GM21360 (cell line): ENCODE measurements at regions not wholly inside any gene's neighbourhood (a gene's known extent, or its start where the extent isn't known, plus 50 kb on each side); places are given as distances from the start of the nearest gene placed in this dataset.
A peak's percentile ranks its signal among the peaks of the same experiment; 100 is the strongest.

Source experiments
- ATAC-seq: cut with Tn5 transposase; IDR thresholded peaks from one replicate; pipeline ENCODE4 v1.9.1; 2021; ENCODE audit warnings: mild to moderate bottlenecking, moderate library complexity; ENCODE audit not compliant: unreplicated experiment

DNA sequence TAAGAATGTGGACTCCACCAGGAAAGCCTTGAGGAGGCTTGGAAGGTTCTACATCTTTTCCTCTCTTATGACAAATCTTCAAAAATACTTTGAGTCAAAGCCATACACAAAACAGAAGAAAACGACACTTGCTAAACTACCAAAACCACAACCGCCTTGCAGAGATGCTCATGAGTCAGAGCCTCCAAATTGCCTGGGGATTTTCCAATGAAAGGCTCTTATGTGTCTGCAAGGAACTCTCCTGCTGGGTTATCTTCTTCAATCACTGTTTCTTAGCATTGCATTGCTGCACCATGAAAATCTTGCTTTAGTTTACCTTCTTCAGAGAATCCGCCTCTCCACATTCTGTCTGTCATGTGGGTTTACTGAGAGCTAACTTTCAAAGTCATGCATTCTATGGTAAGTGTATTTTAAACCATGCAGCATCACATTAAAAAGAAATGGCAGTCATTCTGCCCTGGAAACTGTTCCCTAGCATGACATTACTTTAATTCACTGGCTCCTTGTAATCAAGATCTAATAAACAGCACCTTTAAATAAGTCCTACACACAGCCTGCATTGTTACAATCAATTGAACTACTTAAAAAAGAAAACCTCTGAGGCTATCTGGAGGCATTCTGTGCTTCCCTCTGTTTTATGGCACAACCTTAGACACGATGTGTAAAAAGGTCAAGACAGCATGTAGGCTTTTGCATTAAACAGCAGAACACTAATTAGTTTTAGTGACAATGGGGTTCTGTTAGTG, 210.0 kb upstream of the FOXD3 start:
- no peak for ATAC-seq

DNA sequence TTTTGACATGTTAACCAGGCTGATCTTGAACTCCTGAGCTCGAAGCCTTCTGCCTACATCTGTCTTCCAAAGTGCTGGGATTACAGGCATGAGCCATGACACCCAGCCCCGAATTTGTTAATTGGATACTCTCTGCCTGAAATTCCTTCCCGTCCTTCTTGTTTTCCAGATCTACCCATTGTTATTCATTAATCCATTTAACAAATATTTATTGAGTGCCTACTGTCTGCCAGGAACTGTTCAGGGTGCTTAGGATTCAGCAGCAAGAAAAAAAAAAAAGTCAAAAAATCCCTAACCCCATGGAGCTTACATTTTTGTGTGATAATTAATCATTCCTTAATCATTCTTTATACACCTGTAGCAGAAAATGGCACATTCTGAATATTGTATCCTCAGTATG, 206.8 kb upstream of the FOXD3 start:
- no peak for ATAC-seq

DNA sequence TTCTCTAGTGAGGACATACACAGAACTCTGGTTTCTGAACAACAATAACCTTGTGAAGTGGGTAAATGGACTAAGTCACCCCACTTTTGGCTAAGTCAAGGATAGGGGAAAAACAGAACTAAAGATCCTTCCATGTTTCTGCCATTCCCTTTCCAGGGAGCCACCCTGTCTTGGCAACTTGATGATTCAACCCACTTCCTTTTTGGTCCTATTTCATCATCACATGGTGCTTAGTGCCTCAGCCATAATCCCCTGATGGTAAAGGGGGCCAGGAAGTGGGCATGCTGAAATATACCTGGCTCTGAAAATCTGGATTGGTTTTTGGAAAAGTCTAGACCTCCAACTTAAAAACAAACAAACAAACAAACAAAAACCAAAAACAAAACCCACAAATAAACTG, 206.4 kb upstream of the FOXD3 start:
- ATAC-seq, result no peak

DNA sequence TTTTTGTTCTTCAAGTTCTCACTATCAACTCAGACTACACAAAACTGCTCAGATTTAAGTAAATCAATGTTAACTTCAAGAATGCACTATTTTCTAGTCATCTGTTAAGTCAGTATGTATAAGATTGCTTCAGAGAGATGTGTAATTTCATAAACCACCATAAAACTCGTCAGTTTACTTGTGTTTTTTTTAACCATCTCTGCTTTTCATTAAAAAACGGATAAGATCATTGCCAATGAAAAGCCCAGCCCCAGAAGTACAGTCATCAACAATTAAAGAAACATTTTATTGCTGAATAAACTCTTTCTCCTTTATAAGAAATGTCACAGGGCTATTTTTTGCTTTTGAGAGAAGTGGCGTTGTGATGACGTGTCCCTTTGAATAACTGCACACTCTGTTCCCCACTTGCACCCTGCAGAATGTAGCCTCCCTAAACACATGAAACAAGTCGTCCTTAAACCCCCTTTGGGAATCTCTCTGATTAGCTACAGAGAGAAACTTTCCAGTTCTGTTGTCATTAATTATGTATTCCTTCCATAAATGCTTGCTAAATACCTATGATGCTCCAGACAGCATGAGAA, 202.7 kb upstream of the FOXD3 start:
- ATAC-seq, result no peak

DNA sequence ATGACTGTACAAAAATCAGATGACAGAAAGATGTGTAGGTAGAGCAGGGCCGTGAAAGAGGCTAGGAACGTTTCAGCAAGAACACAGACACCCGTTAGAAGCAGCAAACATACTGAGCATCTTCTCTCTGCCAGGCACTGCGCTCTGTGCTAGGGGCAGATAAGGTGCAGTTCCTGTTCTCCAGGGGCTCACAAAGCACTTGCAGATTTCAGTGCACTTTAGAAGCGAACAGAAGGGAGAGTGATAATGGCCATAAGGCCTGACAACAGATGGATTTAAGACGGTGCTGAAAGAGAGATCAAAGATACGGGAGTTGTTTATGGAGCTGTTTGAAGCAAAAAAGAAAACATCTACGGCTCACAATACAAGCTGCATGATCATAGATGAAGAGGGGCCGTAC, 200.3 kb upstream of the FOXD3 start:
- no peak for ATAC-seq

DNA sequence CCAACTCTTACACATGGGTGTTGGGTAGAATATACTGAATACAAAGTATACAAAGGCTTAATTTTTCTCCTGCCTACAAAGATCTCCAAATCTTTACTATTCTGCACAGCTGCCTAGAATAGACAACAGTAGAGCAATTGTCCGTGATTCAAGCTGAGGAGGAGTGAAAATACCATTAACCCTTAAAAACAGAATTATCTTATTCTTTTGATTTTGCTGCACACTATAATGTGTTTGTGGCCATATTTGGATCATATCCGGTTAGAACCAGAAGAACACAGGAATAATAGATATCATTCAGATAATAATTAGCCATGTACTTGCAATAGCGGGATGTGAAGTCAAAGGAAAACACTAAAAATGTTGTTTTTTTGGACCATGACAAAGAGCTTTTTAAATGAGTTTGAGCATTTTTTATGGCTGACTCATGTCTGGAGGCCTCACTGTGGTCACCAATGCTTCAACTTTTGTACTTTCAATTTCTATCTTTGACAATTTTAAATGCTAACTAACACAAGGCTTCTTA, 197.6 kb upstream of the FOXD3 start:
- ATAC-seq, result peak; percentile 80

DNA sequence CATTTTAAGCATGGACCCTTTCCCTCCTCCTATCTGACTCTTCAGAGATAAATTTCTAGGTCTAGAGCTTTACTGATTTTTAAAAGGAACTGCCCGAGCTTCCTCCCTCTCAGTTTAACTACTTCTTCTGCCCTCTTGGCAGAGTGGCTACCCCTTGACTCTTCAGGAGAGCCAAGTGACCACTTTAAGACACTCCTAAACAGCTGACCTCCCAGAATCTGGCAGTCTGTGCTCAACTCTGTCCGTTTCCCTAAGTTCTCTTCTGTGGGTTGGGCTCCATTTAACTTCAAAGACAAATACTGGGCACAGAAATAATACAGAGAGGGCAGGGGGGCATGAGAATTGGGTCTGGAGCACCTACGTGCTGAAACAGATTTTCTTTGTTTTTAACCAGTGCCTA, 196.3 kb upstream of the FOXD3 start:
- ATAC-seq, result no peak

DNA sequence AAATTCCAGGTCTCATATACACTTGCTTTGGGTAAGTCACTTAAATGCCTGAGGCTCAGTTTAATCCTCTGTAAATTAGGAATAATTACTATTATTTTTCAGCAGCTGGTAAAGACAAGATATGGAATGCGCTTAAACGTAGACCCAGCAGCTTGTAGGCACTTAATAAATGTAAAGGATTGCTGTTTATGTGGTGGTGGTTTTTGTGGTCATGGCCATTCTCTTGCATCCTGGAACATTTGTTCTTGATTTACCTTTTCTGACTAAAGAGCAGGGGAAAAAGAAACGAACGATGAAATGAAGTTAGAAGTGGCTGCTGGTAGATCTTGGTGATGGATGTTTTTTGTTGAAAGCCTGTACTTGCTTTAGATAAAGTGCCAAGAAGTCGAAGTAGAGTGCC, 195.0 kb upstream of the FOXD3 start:
- ATAC-seq, result no peak

DNA sequence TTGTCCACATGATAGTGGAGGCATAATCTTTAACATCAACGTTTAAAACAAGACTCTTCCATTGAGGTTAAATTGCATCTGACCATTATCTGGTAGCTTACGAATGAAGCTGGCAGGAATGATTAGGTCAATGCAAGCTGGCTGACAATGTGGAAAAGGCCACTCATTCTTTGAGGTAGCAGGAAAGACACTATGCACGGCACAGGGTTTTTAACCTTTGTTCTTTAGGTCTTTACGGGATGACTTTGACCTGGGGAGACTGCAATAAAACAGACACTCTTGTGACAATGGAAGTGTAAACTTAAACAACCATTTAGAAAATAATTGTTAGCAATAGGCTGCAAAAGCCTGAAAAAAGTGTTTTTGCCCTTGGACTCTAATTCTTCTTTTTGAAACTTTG, 193.8 kb upstream of the FOXD3 start:
- no peak for ATAC-seq

DNA sequence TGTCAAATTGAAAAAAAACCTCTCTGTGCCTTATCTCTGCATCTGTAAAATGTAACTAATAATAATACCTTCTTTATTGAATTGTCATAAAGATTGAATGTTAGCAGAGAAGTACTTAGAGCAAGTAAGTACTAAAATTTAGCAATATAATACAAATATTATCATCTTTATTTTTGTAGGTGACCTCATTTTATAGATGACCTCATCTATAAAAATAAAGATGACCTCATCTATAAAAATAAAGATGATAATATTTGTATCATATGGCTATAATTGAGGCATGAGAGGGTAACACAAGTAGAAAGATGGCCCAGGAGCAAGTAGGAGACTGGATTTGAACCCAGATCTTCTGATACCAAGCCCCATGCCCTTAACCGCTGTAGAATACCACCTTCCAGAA, 193.2 kb upstream of the FOXD3 start:
- ATAC-seq, result no peak

DNA sequence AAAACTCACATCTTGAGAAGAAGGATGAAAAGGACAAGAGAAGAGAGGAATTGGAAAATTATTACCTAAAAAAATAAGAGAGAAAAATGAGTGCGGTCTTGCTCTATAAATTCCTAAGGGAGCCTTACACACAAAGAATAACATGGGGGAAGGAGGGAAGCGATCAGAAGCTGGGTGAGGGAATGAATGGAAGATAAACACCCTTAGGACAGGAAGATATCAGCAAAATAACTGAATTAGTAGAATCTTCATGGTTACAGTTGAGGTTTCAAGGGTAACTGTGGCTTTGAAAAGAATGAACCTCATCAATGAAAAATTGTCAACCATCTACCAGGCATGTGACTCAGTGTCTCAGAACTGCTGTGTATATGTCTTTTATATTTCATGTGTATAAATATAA, 192.5 kb upstream of the FOXD3 start:
- ATAC-seq, result no peak

DNA sequence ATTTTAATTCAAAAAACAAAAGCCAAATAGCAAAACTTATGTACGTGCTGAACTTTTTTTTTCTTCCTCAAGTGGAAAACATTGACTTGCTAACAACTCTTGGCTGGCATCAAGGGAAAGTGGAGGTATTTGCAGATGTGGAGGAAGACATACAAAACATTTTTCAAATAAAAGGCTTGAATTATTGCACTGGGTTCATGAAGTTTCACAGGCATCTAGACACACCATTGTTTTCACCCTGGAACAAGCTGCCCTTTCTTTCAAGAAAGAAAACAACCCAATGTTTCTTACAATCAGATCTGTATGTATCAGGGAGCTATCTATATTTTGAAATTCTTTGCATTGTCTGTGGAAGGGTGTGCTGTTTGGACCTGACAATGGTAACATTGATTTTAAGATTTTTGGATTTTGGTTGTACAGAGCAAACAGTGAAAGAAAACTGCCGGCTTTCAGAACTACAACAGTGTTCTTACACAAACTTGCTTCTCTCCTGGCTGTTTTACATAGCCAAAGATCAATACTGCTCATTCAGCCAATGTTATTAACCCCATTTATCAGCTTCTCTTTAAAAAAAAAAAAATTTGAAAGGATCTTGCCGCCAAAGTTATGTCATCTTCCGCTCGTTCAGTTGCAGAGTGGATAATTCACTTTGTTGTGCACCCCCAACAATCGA, 187.7 kb upstream of the FOXD3 start:
- no peak for ATAC-seq

DNA sequence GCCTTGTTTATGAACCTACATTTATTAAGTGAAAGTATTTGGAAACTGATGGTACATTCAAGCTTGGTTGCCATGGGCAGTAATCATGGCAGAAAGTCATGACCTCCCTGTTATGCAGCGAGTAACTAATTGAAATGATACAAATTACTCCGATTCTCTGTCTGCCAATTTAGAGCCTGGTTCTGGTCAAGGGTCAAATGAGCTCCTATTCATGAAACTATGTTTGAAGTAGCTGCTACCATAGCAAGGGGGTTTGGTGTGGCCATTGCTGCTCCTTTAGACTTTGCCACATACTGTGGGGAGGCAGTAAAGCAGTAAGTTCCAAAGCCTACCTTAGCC, 187.2 kb upstream of the FOXD3 start:
- ATAC-seq, result no peak

DNA sequence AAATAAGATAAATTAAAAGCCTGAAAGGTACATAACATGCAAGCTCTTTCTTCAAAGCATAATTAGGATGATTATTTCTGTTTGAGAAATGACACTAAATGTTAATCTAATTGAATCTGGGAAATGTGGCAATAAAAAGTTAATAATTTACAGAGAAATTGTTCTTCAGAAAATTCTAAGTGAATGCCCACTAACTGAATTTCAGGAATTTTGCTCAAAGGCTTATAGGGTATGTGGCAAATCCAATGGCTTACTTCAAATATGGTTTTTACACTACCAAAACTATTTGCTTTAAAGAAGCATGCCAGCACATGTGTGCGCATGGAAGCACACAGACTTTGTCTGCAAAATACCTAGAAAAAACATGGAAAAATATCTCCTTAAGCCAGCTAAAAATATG, 186.6 kb upstream of the FOXD3 start:
- no peak for ATAC-seq

DNA sequence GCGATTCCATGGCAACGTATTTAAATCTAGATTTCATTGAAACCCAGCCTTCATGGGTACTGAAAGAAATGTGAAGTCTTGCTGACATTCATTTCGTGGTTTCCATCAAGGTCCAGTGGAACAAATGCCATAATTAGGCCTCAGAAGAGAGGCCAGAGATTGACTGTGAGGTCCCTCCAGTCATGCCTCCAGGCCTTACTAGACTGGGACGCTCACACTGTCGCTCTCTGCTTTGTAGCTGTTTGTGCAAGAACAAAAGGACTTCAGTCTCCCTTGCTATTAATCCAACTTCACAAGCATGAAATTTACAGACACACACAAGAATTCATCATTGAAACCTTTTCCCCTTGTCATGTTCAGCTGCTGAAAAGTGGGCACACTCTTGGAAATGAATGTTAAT, 180.4 kb upstream of the FOXD3 start:
- ATAC-seq, result no peak

DNA sequence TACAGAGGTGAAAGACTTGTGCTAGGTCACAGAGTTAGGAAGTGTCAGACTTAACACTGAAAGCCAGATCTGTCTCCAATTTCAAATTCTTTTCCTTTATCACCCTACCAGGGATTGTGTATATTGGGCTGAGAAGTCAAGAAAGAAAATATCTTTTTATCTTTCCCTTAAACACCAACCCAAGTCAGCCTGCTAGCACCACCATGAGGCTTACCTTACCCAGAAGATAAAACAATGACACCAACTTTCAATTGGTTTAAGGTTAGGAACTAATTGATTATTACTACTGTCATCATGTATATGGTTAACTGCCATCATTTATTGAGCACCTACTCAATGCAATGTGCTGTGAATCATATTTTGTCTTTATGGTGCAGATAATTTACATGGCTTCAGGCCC, 178.9 kb upstream of the FOXD3 start:
- no peak for ATAC-seq

DNA sequence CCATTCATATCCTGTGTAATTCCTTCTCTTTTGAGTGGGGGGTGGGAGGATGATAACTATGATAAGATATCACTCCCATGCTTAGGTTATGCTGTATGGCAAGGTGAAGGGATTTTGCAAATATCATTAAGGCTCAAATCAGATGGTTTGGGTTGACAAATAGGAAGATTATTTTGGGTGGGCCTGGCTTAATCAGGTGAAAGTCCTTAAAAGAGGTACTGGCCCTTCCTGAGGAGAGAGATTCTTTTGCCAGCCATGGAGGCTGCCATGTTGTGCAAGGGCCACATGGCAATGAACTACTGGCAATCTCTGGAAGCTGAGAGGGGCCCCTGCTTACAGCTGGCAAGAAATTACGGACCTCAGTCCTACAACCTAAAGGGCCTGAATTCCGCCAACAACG, 174.6 kb upstream of the FOXD3 start:
- no peak for ATAC-seq

DNA sequence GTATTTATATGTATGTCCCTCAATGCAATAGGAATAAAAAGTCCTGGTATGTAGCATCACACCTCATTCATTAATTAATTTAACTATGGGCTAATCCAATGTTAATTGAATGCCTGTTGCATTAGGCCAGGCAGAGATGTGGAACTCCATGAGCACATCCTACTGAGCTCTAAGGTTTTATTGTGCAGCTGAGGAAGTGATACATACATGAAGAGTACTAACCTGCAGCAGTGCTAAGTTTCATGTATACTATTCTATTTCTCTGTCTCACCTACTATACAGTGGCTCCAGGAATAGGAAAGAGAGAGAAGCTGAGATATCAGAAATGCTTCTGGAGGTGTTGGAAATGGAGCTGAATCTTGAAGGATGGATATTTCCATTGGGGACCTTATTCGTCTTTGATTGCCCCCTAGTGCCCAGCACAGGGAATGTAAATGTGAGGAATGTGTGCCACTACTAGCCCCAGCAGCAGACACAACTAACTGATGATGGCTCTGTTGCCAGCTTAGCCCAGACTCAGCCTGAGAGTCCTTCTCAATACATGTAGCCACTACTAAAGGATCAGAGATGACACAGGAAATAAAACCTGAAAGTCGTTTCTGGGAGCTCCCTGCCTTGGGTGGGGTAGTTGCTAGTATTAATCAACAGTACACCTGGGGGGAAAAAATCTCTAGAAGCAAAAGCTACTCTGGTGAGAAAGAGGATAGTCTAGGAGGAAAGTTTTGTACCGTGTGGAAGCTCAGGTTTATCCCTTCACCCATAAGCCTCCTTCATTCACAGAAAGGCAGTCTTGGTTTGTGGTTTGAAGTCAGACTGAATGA, 173.3 kb upstream of the FOXD3 start:
- ATAC-seq, result no peak

DNA sequence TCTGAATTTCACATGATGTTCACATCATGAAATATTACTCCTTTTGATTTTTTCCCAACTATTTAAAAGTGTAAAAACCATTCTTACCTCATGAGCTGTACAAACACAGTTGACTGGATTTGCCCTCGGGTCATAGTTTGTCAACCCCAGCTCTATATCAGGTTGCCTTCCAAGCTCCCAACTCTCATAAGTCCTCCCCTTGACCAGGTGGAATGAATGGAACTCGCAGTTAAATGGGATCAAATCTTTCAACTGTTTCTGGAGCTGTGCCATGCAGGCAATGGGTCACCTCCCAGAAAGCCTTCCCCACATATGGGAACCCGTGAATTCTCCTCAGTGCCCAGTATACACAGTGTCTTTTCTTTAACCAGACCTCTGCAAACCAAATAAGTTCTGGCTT, 169.8 kb upstream of the FOXD3 start:
- no peak for ATAC-seq

DNA sequence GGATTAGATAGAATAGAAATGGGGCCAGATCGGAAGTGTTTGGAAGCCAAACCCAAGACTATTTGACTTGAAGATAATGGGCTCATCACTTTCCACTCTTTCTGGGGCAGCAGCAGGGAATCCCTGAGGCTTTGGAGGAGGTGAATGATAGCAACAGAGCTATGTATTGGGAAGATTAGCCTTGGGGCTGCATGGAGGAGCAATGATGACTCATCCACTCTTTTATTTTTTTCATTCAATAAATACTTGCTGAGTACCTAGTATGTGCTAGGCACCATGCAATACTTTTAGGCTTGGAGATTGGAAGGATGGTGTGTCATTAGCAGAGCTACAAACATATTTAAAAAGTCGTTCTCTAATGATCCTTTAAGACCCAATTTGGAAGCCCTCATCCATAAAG, 166.9 kb upstream of the FOXD3 start:
- ATAC-seq, result no peak

DNA sequence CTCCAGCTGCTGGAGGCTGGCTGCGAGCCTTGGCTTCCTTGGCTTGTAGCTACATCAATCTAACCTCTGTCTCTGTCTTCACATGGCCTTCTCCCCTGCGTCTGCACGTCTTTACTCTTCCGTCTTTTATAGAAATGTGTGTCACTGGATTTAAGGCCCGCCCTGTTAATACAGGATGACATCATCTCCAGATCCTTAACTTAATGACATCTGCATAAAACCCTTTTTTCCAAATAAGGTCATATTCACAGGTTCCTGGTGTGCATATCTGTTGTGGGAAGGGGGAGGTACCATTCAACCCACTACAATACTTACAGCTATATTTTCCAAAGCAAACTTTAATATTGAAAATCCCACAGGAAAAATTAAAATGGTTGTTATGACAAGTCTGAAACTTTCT, 165.3 kb upstream of the FOXD3 start:
- no peak for ATAC-seq

DNA sequence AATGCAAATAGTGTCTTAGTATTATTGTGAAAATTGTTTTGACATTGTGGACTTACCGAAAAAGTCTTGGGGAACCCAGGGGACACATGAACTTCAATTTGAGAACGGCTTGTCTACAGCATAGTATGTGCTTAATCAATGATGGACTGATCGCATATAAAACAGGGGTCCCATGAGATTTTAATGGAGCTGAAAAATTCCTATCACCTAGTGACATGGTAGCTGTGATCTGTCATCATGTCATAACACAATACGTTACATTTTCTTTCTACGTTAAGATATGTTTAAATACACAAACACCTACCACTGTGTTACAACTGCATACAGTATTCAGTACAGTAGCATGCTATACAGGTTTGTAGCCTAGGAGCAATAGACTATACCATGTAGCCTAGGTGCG, 153.3 kb upstream of the FOXD3 start:
- ATAC-seq, result no peak
